H1 (cell line): ENCODE measurements at regions not wholly inside any gene's neighbourhood (a gene's known extent, or its start where the extent isn't known, plus 50 kb on each side); places are given as distances from the start of the nearest gene placed in this dataset.

ENCODE experiments used
- GABPA ChIP-seq: IDR thresholded peaks from 2 replicates; pipeline ENCODE4 v1.6.1; 2011; ENCODE audit warnings: mild to moderate bottlenecking, low read length, moderate library complexity, borderline replicate concordance; ENCODE audit not compliant: insufficient read depth
- PHF8 ChIP-seq: fragments of 200-600 bp; sonication (generic); conservative IDR thresholded peaks from 2 replicates; pipeline ENCODE4 v1.7.1; 2012; ENCODE audit warnings: low read depth, mild to moderate bottlenecking, inconsistent platforms, low read length, moderate library complexity
- RFX5 ChIP-seq: IDR thresholded peaks from 2 replicates; pipeline ENCODE4 v1.6.1; 2011; ENCODE audit warnings: low read depth, low read length, improper control_type of control experiment, borderline replicate concordance
- TAF7 ChIP-seq: optimal IDR thresholded peaks from 2 replicates; pipeline ENCODE3; 2011; ENCODE audit warnings: low read depth, mild to moderate bottlenecking, inconsistent platforms, low read length, moderate library complexity, borderline replicate concordance

DNA sequence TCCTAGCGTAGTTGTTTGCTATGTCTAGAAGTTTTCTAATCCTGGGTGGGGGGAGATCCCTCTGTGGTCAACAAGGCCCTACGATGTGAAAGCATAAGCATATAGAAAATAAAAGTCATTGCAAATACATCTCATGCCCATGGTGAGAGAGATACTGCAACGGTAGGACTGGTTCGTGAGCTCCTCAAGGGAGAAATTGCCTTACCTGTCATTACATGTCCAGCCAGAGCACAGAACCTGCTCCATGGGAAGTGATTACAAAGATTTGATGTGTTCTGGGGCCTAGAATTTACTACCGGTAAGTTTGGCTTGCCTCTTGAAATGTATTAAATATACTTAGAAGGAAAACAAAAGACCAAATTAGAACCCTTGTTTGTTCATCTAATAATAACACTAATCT, 60.9 kb upstream of the FAM47B start (continued):
- no peak for TF ChIP-seq GABPA
- TF ChIP-seq RFX5 = no peak
- no peak for TF ChIP-seq TAF7
- no peak for TF ChIP-seq PHF8
